Type B pancreatic cell (in vitro differentiated cells): ENCODE measurements at regions not wholly inside any gene's neighbourhood (a gene's known extent, or its start where the extent isn't known, plus 50 kb on each side); places are given as distances from the start of the nearest gene placed in this dataset.

Experiments
- DNase-seq: peaks from one replicate; pipeline ENCODE4 v3.0.0; 2021; ENCODE audit warnings: mixed read lengths; ENCODE audit not compliant: unreplicated experiment; ENCODE audit errors: extremely low spot score
- H3K27ac Mint-ChIP-seq: 2 replicates; pipeline ENCODE4 v1.8.0; 2021; ENCODE audit warnings: mild to moderate bottlenecking, mixed read lengths
- H3K27me3 Mint-ChIP-seq: 2 replicates; pipeline ENCODE4 v1.8.0; 2021; ENCODE audit warnings: mixed read lengths
- H3K36me3 Mint-ChIP-seq: 2 replicates; pipeline ENCODE4 v1.8.0; 2021; ENCODE audit warnings: mixed read lengths
- H3K4me1 Mint-ChIP-seq: one replicate; pipeline ENCODE4 v1.8.0; 2021; ENCODE audit warnings: mixed read lengths; ENCODE audit not compliant: unreplicated experiment
- H3K4me3 Mint-ChIP-seq: 2 replicates; pipeline ENCODE4 v1.8.0; 2021; ENCODE audit warnings: mild to moderate bottlenecking, mixed read lengths
- H3K9me3 Mint-ChIP-seq: 2 replicates; pipeline ENCODE4 v1.8.0; 2021; ENCODE audit warnings: mixed read lengths
- CTCF ChIP-seq: fragments of 200-600 bp; sonication (generic); conservative IDR thresholded peaks from 2 replicates; pipeline ENCODE4 v1.5.0; 2021; ENCODE audit warnings: antibody characterized with exemption, mild to moderate bottlenecking

GRCh38 chr12:13864081-13864673, 117.2 kb downstream of the GRIN2B start:
- Mint-ChIP-seq H3K4me3 (no peak overlapping the region), H3K27ac (no peak overlapping the region), H3K36me3 (no peaks in the 10 kb centered on the region), H3K27me3 (peaks cover 66% of the 10 kb centered on the region), H3K9me3 (no peaks in the 10 kb centered on the region), H3K4me1 (no peaks in the 10 kb centered on the region)
- peak; percentile 96 for TF ChIP-seq CTCF
- peak; percentile 73 for DNase-seq

GRCh38 chr12:13857750-13858149, 123.7 kb downstream of the GRIN2B start:
- no peaks in the 10 kb centered on the region for H3K36me3 Mint-ChIP-seq
- TF ChIP-seq CTCF: no peak
- DNase-seq: no peak
- no peak overlapping the region for H3K4me3 Mint-ChIP-seq
- no peak overlapping the region for H3K27ac Mint-ChIP-seq
- peaks cover 50% of the 10 kb centered on the region for H3K27me3 Mint-ChIP-seq
- no peaks in the 10 kb centered on the region for H3K4me1 Mint-ChIP-seq
- no peaks in the 10 kb centered on the region for H3K9me3 Mint-ChIP-seq

- no peak for TF ChIP-seq CTCF
- H3K27ac Mint-ChIP-seq: no peak overlapping the region
- H3K4me1 Mint-ChIP-seq: no peaks in the 10 kb centered on the region
- no peaks in the 10 kb centered on the region for H3K36me3 Mint-ChIP-seq
- peaks cover 40% of the 10 kb centered on the region for H3K27me3 Mint-ChIP-seq
- H3K4me3 Mint-ChIP-seq: no peak overlapping the region
- DNase-seq: no peak
- H3K9me3 Mint-ChIP-seq: no peaks in the 10 kb centered on the region
Observed at GRCh38 chr12:13853471-13853870, 127.9 kb downstream of the GRIN2B start.

- Mint-ChIP-seq H3K27me3 (peaks cover 44% of the 10 kb centered on the region), H3K9me3 (no peaks in the 10 kb centered on the region), H3K36me3 (no peaks in the 10 kb centered on the region), H3K27ac (no peak overlapping the region), H3K4me3 (no peak overlapping the region), H3K4me1 (no peaks in the 10 kb centered on the region)
- no peak for DNase-seq
- no peak for TF ChIP-seq CTCF
Observed at GRCh38 chr12:13851828-13852227, 129.6 kb downstream of the GRIN2B start.

GRCh38 chr12:13849456-13849855, 131.9 kb downstream of the GRIN2B start:
- Mint-ChIP-seq H3K27me3 (peaks cover 35% of the 10 kb centered on the region), H3K4me3 (no peak overlapping the region), H3K36me3 (no peaks in the 10 kb centered on the region), H3K4me1 (no peaks in the 10 kb centered on the region), H3K27ac (no peak overlapping the region), H3K9me3 (no peaks in the 10 kb centered on the region)
- no peak for DNase-seq
- TF ChIP-seq CTCF: no peak

- no peak for TF ChIP-seq CTCF
- no peaks in the 10 kb centered on the region for H3K9me3 Mint-ChIP-seq
- H3K27ac Mint-ChIP-seq: no peak overlapping the region
- peaks cover 22% of the 10 kb centered on the region for H3K27me3 Mint-ChIP-seq
- no peaks in the 10 kb centered on the region for H3K36me3 Mint-ChIP-seq
- H3K4me1 Mint-ChIP-seq: no peaks in the 10 kb centered on the region
- no peak overlapping the region for H3K4me3 Mint-ChIP-seq
- no peak for DNase-seq
Observed at GRCh38 chr12:13843841-13844240, 137.6 kb downstream of the GRIN2B start.
